DLD1 (cell line): ENCODE measurements at regions not wholly inside any gene's neighbourhood (a gene's known extent, or its start where the extent isn't known, plus 50 kb on each side); places are given as distances from the start of the nearest gene placed in this dataset.

Experiments
- in situ Hi-C: cut with HindIII; loops from 2 replicates; pipeline ENCODE4 v1.10.0; 2017; ENCODE audit warnings: low sequenced_read_pairs

GRCh38 chr2:62374301-62375112, 131.5 kb downstream of the TMEM17 start:
- in situ Hi-C loops: no loop called here

GRCh38 chr2:62372824-62373223, 133.2 kb downstream of the TMEM17 start:
- in situ Hi-C loops: no loop called here

GRCh38 chr2:62370321-62371250, 135.4 kb downstream of the TMEM17 start:
- in situ Hi-C loops: no loop called here

- in situ Hi-C loops: no loop called here
These were observed 136.3 kb downstream of the TMEM17 start for GRCh38 chr2:62369541-62370202.

GRCh38 chr2:62364791-62365528, 141.0 kb downstream of the TMEM17 start:
- in situ Hi-C loops: no loop called here

- in situ Hi-C loops: no loop called here
These were observed 142.8 kb downstream of the TMEM17 start for GRCh38 chr2:62363166-62363565.

GRCh38 chr2:62362561-62362960, 143.4 kb downstream of the TMEM17 start:
- in situ Hi-C loops: no loop called here

GRCh38 chr2:62361964-62362363, 144.0 kb downstream of the TMEM17 start:
- in situ Hi-C loops: no loop called here

- in situ Hi-C loops: no loop called here
These were observed 151.0 kb downstream of the TMEM17 start for GRCh38 chr2:62354771-62355561.

GRCh38 chr2:62352031-62352430, 154.0 kb downstream of the TMEM17 start:
- in situ Hi-C loops: no loop called here

GRCh38 chr2:62349788-62350187, 153.9 kb downstream of the B3GNT2 start:
- in situ Hi-C loops: no loop called here

GRCh38 chr2:62348700-62349099, 152.8 kb downstream of the B3GNT2 start:
- in situ Hi-C loops: no loop called here

- in situ Hi-C loops: no loop called here
These were observed 151.8 kb downstream of the B3GNT2 start for GRCh38 chr2:62347563-62348270.

GRCh38 chr2:62344472-62344871, 148.6 kb downstream of the B3GNT2 start:
- in situ Hi-C loops: no loop called here

GRCh38 chr2:62343636-62344337, 147.9 kb downstream of the B3GNT2 start:
- in situ Hi-C loops: no loop called here

GRCh38 chr2:62343206-62343605, 147.3 kb downstream of the B3GNT2 start:
- in situ Hi-C loops: no loop called here

- in situ Hi-C loops: no loop called here
These were observed 145.1 kb downstream of the B3GNT2 start for GRCh38 chr2:62340994-62341484.

- in situ Hi-C loops: no loop called here
These were observed 143.9 kb downstream of the B3GNT2 start for GRCh38 chr2:62339837-62340236.
